ENCODE measurements at regions not wholly inside any gene's neighbourhood (a gene's known extent, or its start where the extent isn't known, plus 50 kb on each side); places are given as distances from the start of the nearest gene placed in this dataset.

DNA sequence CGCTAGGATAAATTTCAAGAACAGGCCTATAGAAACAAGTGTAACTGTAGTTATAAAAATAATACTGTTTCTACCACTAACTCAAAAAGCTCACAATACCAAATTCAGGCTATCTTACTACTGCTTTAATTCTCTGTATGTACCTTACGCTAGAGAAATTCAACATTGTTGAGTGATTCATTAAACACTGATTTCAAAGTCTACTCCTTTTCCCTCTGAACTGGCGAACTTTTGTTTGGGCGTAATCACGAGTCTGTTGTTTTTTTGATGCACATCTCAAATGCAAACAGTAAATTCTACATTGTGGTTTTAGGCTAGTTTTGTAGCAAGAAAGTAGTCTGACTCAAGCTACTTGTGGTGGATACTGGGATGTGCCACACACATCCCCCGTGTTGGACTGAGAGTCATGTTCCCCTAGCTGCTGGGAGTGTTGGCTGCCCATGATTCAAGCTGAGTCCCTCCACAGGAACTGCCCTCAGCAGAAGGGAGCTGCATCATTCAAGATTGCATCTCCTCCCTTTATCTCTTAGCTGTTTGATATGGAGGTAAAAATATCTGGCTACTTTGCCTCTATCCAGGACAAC is 406.1 kb downstream of the RAPGEF2 start:
- Histone ChIP-seq H3K79me2 (ENCODE audit: insufficient read depth, low read length) (no peaks in the 10 kb centered on the region), H3K36me3 (ENCODE audit: insufficient read depth, low read length) (no peaks in the 10 kb centered on the region), H3K4me3 (ENCODE audit: insufficient read depth, low read depth, low read length) (no peak overlapping the region), H3K27me3 (ENCODE audit: insufficient read depth, low read length) (no peaks in the 10 kb centered on the region), H3K9ac (ENCODE audit: low read length) (no peak overlapping the region), H4K20me1 (ENCODE audit: insufficient read depth, low read length) (no peaks in the 10 kb centered on the region), H3K4me2 (ENCODE audit: low read length) (peak overlapping the region; percentile 47), H3K9me3 (ENCODE audit: insufficient read depth, low read depth, low read length) (no peaks in the 10 kb centered on the region), H3K4me1 (ENCODE audit: insufficient read depth, low read length) (peaks cover 21% of the 10 kb centered on the region), H3K27ac (ENCODE audit: low read depth, low read length) (no peak overlapping the region), H2AFZ (ENCODE audit: low read depth, low read length) (peak overlapping the region; percentile 23)
- peak; percentile 82 for DNase-seq (ENCODE audit: low read depth)
- FAIRE-seq: peak; percentile 66
- H3K27ac Mint-ChIP-seq (ENCODE audit: unreplicated experiment): no peak overlapping the region
- H3K36me3 Mint-ChIP-seq (ENCODE audit: low read depth, unreplicated experiment): no peaks in the 10 kb centered on the region
- no peak overlapping the region for H3K4me3 Mint-ChIP-seq (ENCODE audit: unreplicated experiment)
- H3K9me3 Mint-ChIP-seq (ENCODE audit: unreplicated experiment): peaks cover 1% of the 10 kb centered on the region
- H3K4me1 Mint-ChIP-seq (ENCODE audit: low read depth, unreplicated experiment): peaks cover 23% of the 10 kb centered on the region
- TF ChIP-seq EZH2 (IDR thresholded peaks at IDR 0.05; ENCODE audit: insufficient read depth, low read length): no peak
- TF ChIP-seq, protein P1, sequence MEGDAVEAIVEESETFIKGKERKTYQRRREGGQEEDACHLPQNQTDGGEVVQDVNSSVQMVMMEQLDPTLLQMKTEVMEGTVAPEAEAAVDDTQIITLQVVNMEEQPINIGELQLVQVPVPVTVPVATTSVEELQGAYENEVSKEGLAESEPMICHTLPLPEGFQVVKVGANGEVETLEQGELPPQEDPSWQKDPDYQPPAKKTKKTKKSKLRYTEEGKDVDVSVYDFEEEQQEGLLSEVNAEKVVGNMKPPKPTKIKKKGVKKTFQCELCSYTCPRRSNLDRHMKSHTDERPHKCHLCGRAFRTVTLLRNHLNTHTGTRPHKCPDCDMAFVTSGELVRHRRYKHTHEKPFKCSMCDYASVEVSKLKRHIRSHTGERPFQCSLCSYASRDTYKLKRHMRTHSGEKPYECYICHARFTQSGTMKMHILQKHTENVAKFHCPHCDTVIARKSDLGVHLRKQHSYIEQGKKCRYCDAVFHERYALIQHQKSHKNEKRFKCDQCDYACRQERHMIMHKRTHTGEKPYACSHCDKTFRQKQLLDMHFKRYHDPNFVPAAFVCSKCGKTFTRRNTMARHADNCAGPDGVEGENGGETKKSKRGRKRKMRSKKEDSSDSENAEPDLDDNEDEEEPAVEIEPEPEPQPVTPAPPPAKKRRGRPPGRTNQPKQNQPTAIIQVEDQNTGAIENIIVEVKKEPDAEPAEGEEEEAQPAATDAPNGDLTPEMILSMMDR (IDR thresholded peaks at IDR 0.05; ENCODE audit: insufficient read depth, low read depth, low read length): no peak
- H3K27me3 Mint-ChIP-seq (ENCODE audit: low read depth, unreplicated experiment): no peaks in the 10 kb centered on the region

DNA sequence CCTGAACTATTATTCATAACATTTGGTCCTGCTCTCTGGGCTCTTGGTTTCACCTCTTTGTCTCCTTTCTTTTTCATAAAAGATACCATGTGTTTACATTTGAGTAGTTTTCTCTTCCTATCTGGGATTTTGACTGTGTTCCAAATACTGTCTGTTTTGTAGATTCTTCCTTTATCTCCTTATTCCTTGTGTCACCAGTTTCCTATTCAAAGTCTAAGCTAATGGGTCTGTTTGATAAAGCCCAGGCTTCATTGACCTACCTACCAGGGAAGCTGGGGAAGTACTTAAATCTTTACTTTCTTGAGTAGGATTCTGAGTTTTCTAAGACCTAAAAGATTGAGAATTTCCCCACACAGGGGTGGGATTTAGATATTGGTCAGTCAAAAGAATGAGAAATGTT is 409.5 kb downstream of the RAPGEF2 start:
- Histone ChIP-seq H3K79me2 (ENCODE audit: insufficient read depth, low read length) (no peaks in the 10 kb centered on the region), H3K9me3 (ENCODE audit: insufficient read depth, low read depth, low read length) (no peaks in the 10 kb centered on the region), H3K4me1 (ENCODE audit: insufficient read depth, low read length) (peaks cover 17% of the 10 kb centered on the region), H3K9ac (ENCODE audit: low read length) (no peak overlapping the region), H2AFZ (ENCODE audit: low read depth, low read length) (no peak overlapping the region), H3K36me3 (ENCODE audit: insufficient read depth, low read length) (no peaks in the 10 kb centered on the region), H3K4me2 (ENCODE audit: low read length) (no peak overlapping the region), H4K20me1 (ENCODE audit: insufficient read depth, low read length) (no peaks in the 10 kb centered on the region), H3K27ac (ENCODE audit: low read depth, low read length) (no peak overlapping the region), H3K4me3 (ENCODE audit: insufficient read depth, low read depth, low read length) (no peak overlapping the region), H3K27me3 (ENCODE audit: insufficient read depth, low read length) (no peaks in the 10 kb centered on the region)
- DNase-seq (ENCODE audit: low read depth) (no peak), FAIRE-seq (no peak)
- Mint-ChIP-seq H3K36me3 (ENCODE audit: low read depth, unreplicated experiment) (no peaks in the 10 kb centered on the region), H3K27me3 (ENCODE audit: low read depth, unreplicated experiment) (no peaks in the 10 kb centered on the region), H3K4me1 (ENCODE audit: low read depth, unreplicated experiment) (peaks cover 3% of the 10 kb centered on the region), H3K4me3 (ENCODE audit: unreplicated experiment) (no peak overlapping the region), H3K9me3 (ENCODE audit: unreplicated experiment) (peaks cover 1% of the 10 kb centered on the region), H3K27ac (ENCODE audit: unreplicated experiment) (no peak overlapping the region)
- TF ChIP-seq EZH2 (IDR thresholded peaks at IDR 0.05; ENCODE audit: insufficient read depth, low read length): no peak
- TF ChIP-seq, protein P1 (IDR thresholded peaks at IDR 0.05; ENCODE audit: insufficient read depth, low read depth, low read length): no peak

GRCh38 chr4:159515314-159516025 is 412.6 kb downstream of the RAPGEF2 start:
- Histone ChIP-seq H3K79me2 (ENCODE audit: insufficient read depth, low read length) (no peaks in the 10 kb centered on the region), H3K27ac (ENCODE audit: low read depth, low read length) (no peak overlapping the region), H3K9ac (ENCODE audit: low read length) (no peak overlapping the region), H2AFZ (ENCODE audit: low read depth, low read length) (no peak overlapping the region), H3K9me3 (ENCODE audit: insufficient read depth, low read depth, low read length) (no peaks in the 10 kb centered on the region), H3K4me3 (ENCODE audit: insufficient read depth, low read depth, low read length) (no peak overlapping the region), H3K27me3 (ENCODE audit: insufficient read depth, low read length) (no peaks in the 10 kb centered on the region), H3K4me2 (ENCODE audit: low read length) (no peak overlapping the region), H3K36me3 (ENCODE audit: insufficient read depth, low read length) (no peaks in the 10 kb centered on the region), H4K20me1 (ENCODE audit: insufficient read depth, low read length) (no peaks in the 10 kb centered on the region), H3K4me1 (ENCODE audit: insufficient read depth, low read length) (peaks cover 12% of the 10 kb centered on the region)
- Mint-ChIP-seq H3K27me3 (ENCODE audit: low read depth, unreplicated experiment) (no peaks in the 10 kb centered on the region), H3K4me3 (ENCODE audit: unreplicated experiment) (no peak overlapping the region), H3K27ac (ENCODE audit: unreplicated experiment) (no peak overlapping the region), H3K9me3 (ENCODE audit: unreplicated experiment) (peaks cover 1% of the 10 kb centered on the region), H3K4me1 (ENCODE audit: low read depth, unreplicated experiment) (no peaks in the 10 kb centered on the region), H3K36me3 (ENCODE audit: low read depth, unreplicated experiment) (no peaks in the 10 kb centered on the region)
- TF ChIP-seq, protein P1 (IDR thresholded peaks at IDR 0.05; ENCODE audit: insufficient read depth, low read depth, low read length): no peak
- no peak for TF ChIP-seq EZH2 (IDR thresholded peaks at IDR 0.05; ENCODE audit: insufficient read depth, low read length)
- FAIRE-seq (no peak), DNase-seq (ENCODE audit: low read depth) (no peak)
